C4-2B (cell line): ENCODE measurements at regions not wholly inside any gene's neighbourhood (a gene's known extent, or its start where the extent isn't known, plus 50 kb on each side); places are given as distances from the start of the nearest gene placed in this dataset.

Experiments used
- CTCF ChIP-seq: fragments of 450-650 bp; conservative IDR thresholded peaks from 2 replicates; pipeline ENCODE4 v1.5.1; 2017; ENCODE audit warnings: mild to moderate bottlenecking
- ZFX ChIP-seq: fragments of 450-650 bp; IDR thresholded peaks from 2 replicates; pipeline ENCODE4 v1.6.1; 2017

DNA sequence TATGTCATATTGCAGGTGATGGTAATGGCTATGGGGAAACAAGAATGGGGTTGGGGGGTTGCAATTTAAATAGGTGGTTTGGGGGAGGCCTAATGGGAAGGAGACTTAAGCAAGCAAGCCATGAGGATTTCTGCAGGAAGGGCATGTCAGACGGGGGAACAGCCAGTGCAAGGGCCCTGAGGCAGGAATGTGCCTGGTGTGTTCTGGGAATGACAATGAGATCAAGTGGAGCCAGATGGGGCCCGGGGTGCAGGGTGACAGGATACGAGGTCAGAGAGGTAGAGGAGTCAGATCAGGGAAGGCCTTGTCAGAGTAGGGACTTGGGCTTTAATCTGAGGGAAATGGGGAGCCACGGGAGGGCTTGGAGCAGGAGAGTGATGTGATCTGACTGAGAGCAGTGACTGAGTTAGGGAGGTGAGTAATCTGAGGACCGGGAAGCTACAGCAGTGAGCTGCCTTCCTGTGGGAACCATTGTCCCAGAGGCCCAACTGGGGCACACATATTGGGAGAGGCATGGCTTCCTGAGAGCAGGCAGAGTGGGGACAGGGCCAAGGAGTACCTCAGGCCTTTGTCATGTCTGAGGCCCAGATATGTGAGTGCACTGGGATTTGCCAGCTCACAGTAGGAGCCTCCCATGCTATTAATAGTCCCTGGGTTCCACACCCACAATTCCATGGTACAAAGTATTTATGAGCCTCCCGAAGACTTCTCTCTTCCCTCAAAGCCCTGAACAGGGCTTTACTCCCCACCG, 139.8 kb downstream of the BCOR start:
- TF ChIP-seq ZFX, result no peak
- no peak for TF ChIP-seq CTCF
